Left ventricle myocardium inferior (tissue), 1 donor: ENCODE measurements at regions not wholly inside any gene's neighbourhood (a gene's known extent, or its start where the extent isn't known, plus 50 kb on each side); places are given as distances from the start of the nearest gene placed in this dataset.

Experiments used
- DNase-seq: peaks from one replicate; pipeline ENCODE4 v3.0.0-alpha.2; 2020
- H3K27ac ChIP-seq: fragments of 200-600 bp; replicated peaks from 2 replicates; pipeline ENCODE4 v1.8.0; 2021
- H3K27me3 ChIP-seq: fragments of 200-600 bp; 2 replicates; pipeline ENCODE4 v1.8.0; 2021; ENCODE audit warnings: low read depth
- H3K36me3 ChIP-seq: fragments of 200-600 bp; 2 replicates; pipeline ENCODE4 v1.8.0; 2021
- H3K4me1 ChIP-seq: fragments of 200-600 bp; 2 replicates; pipeline ENCODE4 v1.8.0; 2021
- H3K4me3 ChIP-seq: fragments of 200-600 bp; 2 replicates; pipeline ENCODE4 v1.8.0; 2021; ENCODE audit warnings: mild to moderate bottlenecking, moderate library complexity
- H3K9me3 ChIP-seq: fragments of 200-600 bp; replicated peaks from 2 replicates; pipeline ENCODE4 v1.8.0; 2021
- CTCF ChIP-seq: fragments of 200-600 bp; IDR thresholded peaks from 2 replicates; pipeline ENCODE4 v1.8.0; 2021; ENCODE audit warnings: antibody characterized with exemption, mild to moderate bottlenecking, borderline replicate concordance
- intact Hi-C: fragments of 100-400 bp; cut with micrococcal nuclease; formaldehyde crosslinking; loops from one replicate; pipeline ENCODE4 v1.11.0; 2022
- donor health status: DM: no; HTN: yes; CAD: no; lungs with severe emphysema.

- Histone ChIP-seq H3K36me3 (no peaks in the 10 kb centered on the region), H3K4me1 (no peaks in the 10 kb centered on the region), H3K27ac (no peak overlapping the region), H3K9me3 (peaks cover 4% of the 10 kb centered on the region), H3K27me3 (no peaks in the 10 kb centered on the region), H3K4me3 (no peak overlapping the region)
- TF ChIP-seq CTCF: no peak
- no peak for DNase-seq
- intact Hi-C loops: no loop called here
Measured at GRCh38 chr4:35100932-35101331, 1143.4 kb downstream of the ARAP2 start.

GRCh38 chr4:35102066-35102465 lies 1142.2 kb downstream of the ARAP2 start:
- Histone ChIP-seq H3K9me3 (no peaks in the 10 kb centered on the region), H3K27me3 (no peaks in the 10 kb centered on the region), H3K36me3 (no peaks in the 10 kb centered on the region), H3K27ac (no peak overlapping the region), H3K4me1 (no peaks in the 10 kb centered on the region), H3K4me3 (no peak overlapping the region)
- intact Hi-C loops: no loop called here
- TF ChIP-seq CTCF: no peak
- no peak for DNase-seq

DNA sequence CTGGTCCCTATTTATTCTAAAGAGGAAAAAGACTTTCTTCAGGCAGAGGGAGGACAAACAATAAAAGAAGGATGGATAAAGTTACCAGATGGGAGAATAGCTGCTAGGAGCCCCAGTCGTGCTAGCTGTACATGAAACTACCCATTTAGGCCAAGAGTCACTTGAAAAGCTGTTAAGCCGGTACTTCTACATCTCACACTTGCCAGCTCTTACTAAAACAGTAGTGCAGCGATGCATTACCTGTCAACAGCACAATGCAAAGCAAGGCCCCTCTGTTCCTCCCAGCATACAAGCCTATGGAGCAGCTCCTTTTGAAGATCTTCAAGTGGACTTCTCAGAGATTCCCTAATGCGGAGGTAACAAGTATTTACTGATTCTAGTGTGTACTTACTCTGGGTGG lies 1138.8 kb downstream of the ARAP2 start:
- no peak for DNase-seq
- Histone ChIP-seq H3K27ac (no peak overlapping the region), H3K27me3 (no peaks in the 10 kb centered on the region), H3K4me3 (no peak overlapping the region), H3K4me1 (no peaks in the 10 kb centered on the region), H3K9me3 (no peaks in the 10 kb centered on the region), H3K36me3 (no peaks in the 10 kb centered on the region)
- TF ChIP-seq CTCF: no peak
- intact Hi-C loops: no loop called here

DNA sequence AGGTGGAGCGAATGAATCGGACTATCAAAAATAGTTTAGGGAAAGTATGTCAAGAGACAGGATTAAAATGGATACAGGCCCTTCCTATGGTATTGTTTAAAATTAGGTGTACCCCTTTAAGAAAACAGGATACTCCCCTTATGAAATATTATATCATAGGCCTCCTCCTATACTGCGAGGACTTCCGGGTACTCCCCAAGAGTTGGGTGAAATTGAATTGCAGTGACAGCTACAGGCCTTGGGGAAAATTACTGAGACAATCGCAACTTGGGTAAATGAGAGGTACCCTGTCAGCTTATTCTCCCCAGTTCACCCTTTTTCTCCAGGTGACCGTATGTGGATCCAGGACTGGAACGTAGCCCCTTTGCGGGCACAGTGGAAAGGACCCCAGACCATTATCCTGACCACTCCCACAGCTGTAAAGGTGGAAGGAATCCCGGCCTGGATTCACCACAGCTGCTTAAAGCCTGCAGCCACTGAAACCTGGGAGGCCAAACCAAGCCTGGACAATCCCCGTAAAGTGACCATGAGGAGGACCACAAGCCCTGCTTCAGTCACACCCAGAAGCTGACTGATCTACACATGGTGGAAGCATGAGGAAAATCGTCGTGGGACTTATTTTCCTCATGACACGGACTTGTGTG lies 1138.1 kb downstream of the ARAP2 start:
- H3K4me1 ChIP-seq: no peaks in the 10 kb centered on the region
- intact Hi-C loops: no loop called here
- H3K36me3 ChIP-seq: no peaks in the 10 kb centered on the region
- no peaks in the 10 kb centered on the region for H3K27me3 ChIP-seq
- no peak for DNase-seq
- H3K4me3 ChIP-seq: no peak overlapping the region
- TF ChIP-seq CTCF: no peak
- H3K9me3 ChIP-seq: no peaks in the 10 kb centered on the region
- no peak overlapping the region for H3K27ac ChIP-seq

GRCh38 chr4:35124106-35124505 lies 1120.2 kb downstream of the ARAP2 start:
- DNase-seq: no peak
- no peak overlapping the region for H3K4me3 ChIP-seq
- no peaks in the 10 kb centered on the region for H3K4me1 ChIP-seq
- no peaks in the 10 kb centered on the region for H3K27me3 ChIP-seq
- peaks cover 10% of the 10 kb centered on the region for H3K9me3 ChIP-seq
- H3K27ac ChIP-seq: no peak overlapping the region
- intact Hi-C loops: no loop called here
- H3K36me3 ChIP-seq: no peaks in the 10 kb centered on the region
- no peak for TF ChIP-seq CTCF
